ENCODE measurements at regions not wholly inside any gene's neighbourhood (a gene's known extent, or its start where the extent isn't known, plus 50 kb on each side); places are given as distances from the start of the nearest gene placed in this dataset.

- TF ChIP-seq, protein P1, sequence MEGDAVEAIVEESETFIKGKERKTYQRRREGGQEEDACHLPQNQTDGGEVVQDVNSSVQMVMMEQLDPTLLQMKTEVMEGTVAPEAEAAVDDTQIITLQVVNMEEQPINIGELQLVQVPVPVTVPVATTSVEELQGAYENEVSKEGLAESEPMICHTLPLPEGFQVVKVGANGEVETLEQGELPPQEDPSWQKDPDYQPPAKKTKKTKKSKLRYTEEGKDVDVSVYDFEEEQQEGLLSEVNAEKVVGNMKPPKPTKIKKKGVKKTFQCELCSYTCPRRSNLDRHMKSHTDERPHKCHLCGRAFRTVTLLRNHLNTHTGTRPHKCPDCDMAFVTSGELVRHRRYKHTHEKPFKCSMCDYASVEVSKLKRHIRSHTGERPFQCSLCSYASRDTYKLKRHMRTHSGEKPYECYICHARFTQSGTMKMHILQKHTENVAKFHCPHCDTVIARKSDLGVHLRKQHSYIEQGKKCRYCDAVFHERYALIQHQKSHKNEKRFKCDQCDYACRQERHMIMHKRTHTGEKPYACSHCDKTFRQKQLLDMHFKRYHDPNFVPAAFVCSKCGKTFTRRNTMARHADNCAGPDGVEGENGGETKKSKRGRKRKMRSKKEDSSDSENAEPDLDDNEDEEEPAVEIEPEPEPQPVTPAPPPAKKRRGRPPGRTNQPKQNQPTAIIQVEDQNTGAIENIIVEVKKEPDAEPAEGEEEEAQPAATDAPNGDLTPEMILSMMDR (IDR thresholded peaks at IDR 0.05; ENCODE audit: low read depth, low read length, poor library complexity, severe bottlenecking) = no peak
- TF ChIP-seq EZH2phosphoT487 (IDR thresholded peaks at IDR 0.05; ENCODE audit: borderline replicate concordance, low read length) = no peak
Observed at GRCh38 chr21:28311411-28312190, 681.1 kb downstream of the LTN1 start.
